IMR-90 (cell line): ENCODE measurements at regions not wholly inside any gene's neighbourhood (a gene's known extent, or its start where the extent isn't known, plus 50 kb on each side); places are given as distances from the start of the nearest gene placed in this dataset.
"Not testable (repeated sequence)": the region's sequence is repeated elsewhere in the genome, so short reads cannot be mapped to it uniquely, and the experiment has no call there.

Experiments used
- ATAC-seq: fragments of 200-7000 bp; cut with Tn5 transposase; 2 replicates; pipeline ENCODE4 v1.9.1; 2020; ENCODE audit warnings: low read depth, mild to moderate bottlenecking, moderate library complexity
- BruUV-seq: library from RNA; stranded (reverse); fragments of 400-500 nt; replicated peaks from 2 replicates; lab custom pipeline; 2021; lab: Mats Ljungman, UMichigan
- CTCF ChIA-PET: fragments of 300-600 bp; formaldehyde crosslinking; extraction: SDS; loops from one replicate; lab custom pipeline; 2021; ENCODE audit warnings: antibody characterized with exemption; lab: Yijun Ruan, JAX
- POLR2A ChIA-PET: fragments of 300-600 bp; sonication (Branson Sonifier 250); formaldehyde crosslinking; loops from one replicate; lab custom pipeline; 2022; ENCODE audit warnings: antibody characterized with exemption; ENCODE audit not compliant: unreplicated experiment; lab: Charles Lee
- DNase-seq: peaks from one replicate; pipeline ENCODE4 v3.0.0; 2013
- H2AFZ ChIP-seq: replicated peaks from 2 replicates; pipeline ENCODE3; 2013; ENCODE audit warnings: low read length, mild to moderate bottlenecking; ENCODE audit not compliant: poor library complexity
- H2AK5ac ChIP-seq: 2 replicates; pipeline ENCODE4 v1.6.1; 2013; ENCODE audit warnings: low read depth, low read length, inconsistent platforms
- H2AK9ac ChIP-seq: replicated peaks from 2 replicates; pipeline ENCODE3; 2013; ENCODE audit warnings: mild to moderate bottlenecking, low read depth, low read length, moderate library complexity; ENCODE audit not compliant: poor library complexity
- H2BK120ac ChIP-seq: 2 replicates; pipeline ENCODE4 v1.6.1; 2013; ENCODE audit warnings: low read depth, low read length, inconsistent platforms
- H2BK15ac ChIP-seq: 3 replicates; pipeline ENCODE4 v1.6.1; 2013; ENCODE audit warnings: low read depth, low read length, inconsistent platforms
- H2BK20ac ChIP-seq: 2 replicates; pipeline ENCODE4 v1.6.1; 2013; ENCODE audit warnings: low read depth, mild to moderate bottlenecking, inconsistent platforms, low read length, moderate library complexity
- H2BK5ac ChIP-seq: 2 replicates; pipeline ENCODE4 v1.6.1; 2013; ENCODE audit warnings: mild to moderate bottlenecking, low read depth, low read length, inconsistent platforms; ENCODE audit not compliant: poor library complexity, severe bottlenecking
- H3K14ac ChIP-seq: replicated peaks from 2 replicates; pipeline ENCODE4 v1.6.1; 2013; ENCODE audit warnings: low read depth, low read length, inconsistent platforms
- H3K18ac ChIP-seq: 2 replicates; pipeline ENCODE4 v1.6.1; 2013; ENCODE audit warnings: low read depth, low read length, control low read depth
- H3K23ac ChIP-seq: 2 replicates; pipeline ENCODE4 v1.6.1; 2013; ENCODE audit warnings: low read depth, low read length, inconsistent platforms
- H3K27ac ChIP-seq: 2 replicates; pipeline ENCODE4 v1.5.1; 2013; ENCODE audit warnings: mild to moderate bottlenecking, control low read depth, low read length; ENCODE audit not compliant: insufficient read depth
- H3K27me3 ChIP-seq: 2 replicates; pipeline ENCODE4 v1.6.1; 2013; ENCODE audit warnings: low read length; ENCODE audit not compliant: control insufficient read depth, insufficient read depth
- H3K36me3 ChIP-seq: 2 replicates; pipeline ENCODE4 v1.6.1; 2013; ENCODE audit warnings: low read length, mixed read lengths; ENCODE audit not compliant: control insufficient read depth, insufficient read depth
- H3K4ac ChIP-seq: 2 replicates; pipeline ENCODE4 v1.6.1; 2013; ENCODE audit warnings: low read depth, low read length, inconsistent platforms
- H3K4me1 ChIP-seq: 2 replicates; pipeline ENCODE4 v1.6.1; 2013; ENCODE audit warnings: low read length, mixed read lengths; ENCODE audit not compliant: control insufficient read depth, insufficient read depth
- H3K4me2 ChIP-seq: 2 replicates; pipeline ENCODE4 v1.6.1; 2013; ENCODE audit warnings: low read depth, mild to moderate bottlenecking, control low read depth, low read length, moderate library complexity
- H3K4me3 ChIP-seq: 2 replicates; pipeline ENCODE4 v1.5.1; 2013; ENCODE audit warnings: low read depth, mild to moderate bottlenecking, control low read depth, low read length, moderate library complexity; ENCODE audit not compliant: insufficient read depth
- H3K56ac ChIP-seq: 2 replicates; pipeline ENCODE4 v1.6.1; 2013; ENCODE audit warnings: low read length, inconsistent platforms; ENCODE audit not compliant: insufficient read depth; ENCODE audit errors: extremely low read depth
- H3K79me1 ChIP-seq, 2 experiments: 2 replicates each; pipeline ENCODE4 v1.6.1; 2013; ENCODE audit warnings: low read length in 2 of 2, inconsistent platforms in 1 of 2, low read depth in 1 of 2
- H3K9ac ChIP-seq: 2 replicates; pipeline ENCODE4 v1.6.1; 2013; ENCODE audit warnings: low read depth, low read length, control low read depth
- H3K9me1 ChIP-seq: 2 replicates; pipeline ENCODE4 v1.6.1; 2013; ENCODE audit warnings: low read length, inconsistent platforms; ENCODE audit not compliant: insufficient read depth
- H3K9me3 ChIP-seq: 2 replicates; pipeline ENCODE4 v1.6.1; 2013; ENCODE audit warnings: low read length; ENCODE audit not compliant: control insufficient read depth, insufficient read depth
- H4K20me1 ChIP-seq: 2 replicates; pipeline ENCODE4 v1.6.1; 2013; ENCODE audit warnings: low read length, inconsistent platforms; ENCODE audit not compliant: insufficient read depth
- H4K5ac ChIP-seq: 2 replicates; pipeline ENCODE4 v1.6.1; 2013; ENCODE audit warnings: mild to moderate bottlenecking, low read depth, low read length, control low read depth
- H4K8ac ChIP-seq, 2 experiments: 2 replicates each; pipeline ENCODE4 v1.6.1; 2013; ENCODE audit warnings: low read depth in 2 of 2, low read length in 2 of 2, control low read depth in 1 of 2, inconsistent platforms in 1 of 2
- H4K91ac ChIP-seq: 2 replicates; pipeline ENCODE4 v1.6.1; 2013; ENCODE audit warnings: low read depth, low read length, inconsistent platforms; ENCODE audit not compliant: insufficient read depth
- WGBS, 2 experiments: methylation state at CpG; one replicate each; pipeline versions ENCODE4 v1.1.5 to v1.1.7; 2013; ENCODE audit warnings: missing lambda C conversion rate in 2 of 2; ENCODE audit not compliant: insufficient read length in 1 of 2; ENCODE audit errors: extremely low coverage in 2 of 2; 5-methylcytosine and 5-hydroxymethylcytosine counted together
- dilution Hi-C: fragments of 300-500 bp; cut with HindIII; formaldehyde crosslinking; loops from one replicate; pipeline ENCODE4 v1.14.3; 2018; ENCODE audit warnings: low sequenced_read_pairs; ENCODE audit not compliant: unreplicated experiment
- in situ Hi-C: fragments of 300-500 bp; cut with MboI; formaldehyde crosslinking; loops from 3 replicates; pipeline ENCODE4 v1.14.3; 2019; ENCODE audit warnings: low sequenced_read_pairs, inconsistent platforms, mixed read lengths
- intact Hi-C: fragments of 100-400 bp; cut with micrococcal nuclease; formaldehyde crosslinking; loops from 2 replicates; pipeline ENCODE4 v1.10.0; 2022

- not testable (repeated sequence) for H3K79me1 ChIP-seq
These were observed 101.0 kb upstream of the GRIN2A start for GRCh38 chr16:10283246-10283645.

GRCh38 chr16:10290467-10291105 is 95.3 kb upstream of the ATF7IP2 start:
- H2BK120ac ChIP-seq, H3K27ac ChIP-seq, H3K27me3 ChIP-seq, H3K9me1 ChIP-seq, H3K4me3 ChIP-seq, H4K91ac ChIP-seq, H2AK9ac ChIP-seq, dilution Hi-C loops, H2AFZ ChIP-seq, H3K9me3 ChIP-seq, in situ Hi-C loops, H2BK20ac ChIP-seq, H3K9ac ChIP-seq, H2BK5ac ChIP-seq, H3K4me2 ChIP-seq, intact Hi-C loops, H3K14ac ChIP-seq, H3K56ac ChIP-seq, H4K5ac ChIP-seq, H4K8ac ChIP-seq, H3K36me3 ChIP-seq, H3K79me1 ChIP-seq, BruUV-seq, H3K4ac ChIP-seq, DNase-seq, H2AK5ac ChIP-seq, H4K20me1 ChIP-seq, H3K4me1 ChIP-seq, POLR2A ChIA-PET, H3K23ac ChIP-seq, H2BK15ac ChIP-seq, ATAC-seq, H3K18ac ChIP-seq, CTCF ChIA-PET: not testable (repeated sequence)
- WGBS, 2 experiments = no CpG with 5 or more reads among the region's 2 CpGs

More at GRCh38 chr16:10283246-10283645, 101.0 kb upstream of the GRIN2A start:
- dilution Hi-C loops, H2BK15ac ChIP-seq, H3K23ac ChIP-seq, H4K20me1 ChIP-seq, intact Hi-C loops, H3K27ac ChIP-seq, H3K9me3 ChIP-seq, H2BK120ac ChIP-seq, H3K27me3 ChIP-seq, H2AK9ac ChIP-seq, H4K8ac ChIP-seq, in situ Hi-C loops, H2AK5ac ChIP-seq, H4K5ac ChIP-seq, H3K18ac ChIP-seq, CTCF ChIA-PET, H3K36me3 ChIP-seq, H3K4ac ChIP-seq, H4K91ac ChIP-seq, H3K56ac ChIP-seq, H3K4me2 ChIP-seq, H2BK20ac ChIP-seq, H2AFZ ChIP-seq, H3K9me1 ChIP-seq, POLR2A ChIA-PET, BruUV-seq, DNase-seq, ATAC-seq, H3K14ac ChIP-seq, H3K4me3 ChIP-seq, H3K4me1 ChIP-seq, H3K9ac ChIP-seq, H2BK5ac ChIP-seq: not testable (repeated sequence)
- 68% methylated on average over 5 of the region's 8 CpGs; no CpG with 5 or more reads in 1 of the 2 experiments for WGBS, 2 experiments
